ENCODE measurements at regions not wholly inside any gene's neighbourhood (a gene's known extent, or its start where the extent isn't known, plus 50 kb on each side); places are given as distances from the start of the nearest gene placed in this dataset.

GRCh38 chr5:4532705-4533080 lies 607.4 kb upstream of the ADAMTS16 start:
- 91% methylated on average over 6 of the region's 6 CpGs for WGBS
- no peaks in the 10 kb centered on the region for H3K36me3 ChIP-seq

GRCh38 chr5:4533457-4534105 lies 606.5 kb upstream of the ADAMTS16 start:
- no peak overlapping the region for H3K4me3 ChIP-seq
- H3K27ac ChIP-seq (replicated peaks in 1 of 4), result no peak overlapping the region
- H3K36me3 ChIP-seq, result no peaks in the 10 kb centered on the region
- intact Hi-C loops (cut with DNase I), result no loop called here
- peak; percentile 21 for DNase-seq (ENCODE audit: extremely low spot score)
- WGBS, result 57% methylated on average over 3 of the region's 3 CpGs
- H3K27me3 ChIP-seq, result no peaks in the 10 kb centered on the region
- TF ChIP-seq EP300 (IDR thresholded peaks at IDR 0.05) (no peak), POLR2A (IDR thresholded peaks at IDR 0.05; ENCODE audit: low read depth) (no peak), CTCF (IDR thresholded peaks at IDR 0.05) (no peak), POLR2AphosphoS5 (IDR thresholded peaks at IDR 0.05) (no peak)
- H3K4me1 ChIP-seq, result no peaks in the 10 kb centered on the region
- peaks cover 0 to 6% (median 0%) of the 10 kb centered on the region in 4 donors for H3K9me3 ChIP-seq

More at GRCh38 chr5:4532705-4533080, 607.4 kb upstream of the ADAMTS16 start:
- Histone ChIP-seq H3K9me3 (peaks cover 0 to 6% (median 0%) of the 10 kb centered on the region in 4 donors), H3K4me3 (no peak overlapping the region), H3K27ac (replicated peaks in 1 of 4) (no peak overlapping the region), H3K4me1 (no peaks in the 10 kb centered on the region), H3K27me3 (no peaks in the 10 kb centered on the region)
- no peak for DNase-seq (ENCODE audit: extremely low spot score)
- intact Hi-C loops (cut with DNase I), result no loop called here
- TF ChIP-seq CTCF (IDR thresholded peaks at IDR 0.05), result no peak
- no peak for TF ChIP-seq POLR2A (IDR thresholded peaks at IDR 0.05; ENCODE audit: low read depth)
- no peak for TF ChIP-seq POLR2AphosphoS5 (IDR thresholded peaks at IDR 0.05)
- TF ChIP-seq EP300 (IDR thresholded peaks at IDR 0.05), result no peak

GRCh38 chr5:4537489-4537888 lies 602.6 kb upstream of the ADAMTS16 start:
- H3K36me3 ChIP-seq, result no peaks in the 10 kb centered on the region
- WGBS, result 85% methylated on average over 10 of the region's 10 CpGs
- no peak overlapping the region for H3K27ac ChIP-seq (replicated peaks in 1 of 4)
- DNase-seq (ENCODE audit: extremely low spot score), result peak; percentile 42
- H3K4me1 ChIP-seq, result no peaks in the 10 kb centered on the region
- intact Hi-C loops (cut with DNase I), result no loop called here
- H3K27me3 ChIP-seq, result no peaks in the 10 kb centered on the region
- no peak overlapping the region for H3K4me3 ChIP-seq
- TF ChIP-seq POLR2AphosphoS5 (IDR thresholded peaks at IDR 0.05) (no peak), POLR2A (IDR thresholded peaks at IDR 0.05; ENCODE audit: low read depth) (no peak), CTCF (IDR thresholded peaks at IDR 0.05) (no peak)
- peaks cover 0 to 6% (median 0%) of the 10 kb centered on the region in 4 donors for H3K9me3 ChIP-seq

GRCh38 chr5:4540375-4541173 lies 599.6 kb upstream of the ADAMTS16 start:
- H3K4me1 ChIP-seq, result no peaks in the 10 kb centered on the region

More at GRCh38 chr5:4540375-4541173, 599.6 kb upstream of the ADAMTS16 start:
- no peaks in the 10 kb centered on the region for H3K36me3 ChIP-seq
- intact Hi-C loops (cut with DNase I), result no loop called here
- peaks cover 0 to 6% (median 0%) of the 10 kb centered on the region in 4 donors for H3K9me3 ChIP-seq
- H3K27ac ChIP-seq (replicated peaks in 1 of 4), result no peak overlapping the region
- no peak overlapping the region for H3K4me3 ChIP-seq
- DNase-seq (ENCODE audit: extremely low spot score), result peak; percentile 79
- TF ChIP-seq EP300 (IDR thresholded peaks at IDR 0.05) (no peak), POLR2AphosphoS5 (IDR thresholded peaks at IDR 0.05) (no peak), CTCF (IDR thresholded peaks at IDR 0.05) (no peak), POLR2A (IDR thresholded peaks at IDR 0.05; ENCODE audit: low read depth) (no peak)
- 74% methylated on average over 4 of the region's 5 CpGs for WGBS
- peaks cover 0 to 4% (median 0%) of the 10 kb centered on the region in 4 donors for H3K27me3 ChIP-seq
